HG03097 (cell line): ENCODE measurements at regions not wholly inside any gene's neighbourhood (a gene's known extent, or its start where the extent isn't known, plus 50 kb on each side); places are given as distances from the start of the nearest gene placed in this dataset.

Experiments
- ATAC-seq: cut with Tn5 transposase; IDR thresholded peaks from one replicate; pipeline ENCODE4 v1.9.1; 2021; ENCODE audit not compliant: unreplicated experiment, low FRiP score

GRCh38 chr14:98350213-98350612 lies 921.8 kb downstream of the BCL11B start:
- no peak for ATAC-seq

- ATAC-seq, result no peak
Measured at GRCh38 chr14:98364961-98365360, 907.0 kb downstream of the BCL11B start.

- ATAC-seq, result no peak
Measured at GRCh38 chr14:98366429-98366828, 905.6 kb downstream of the BCL11B start.

GRCh38 chr14:98368221-98368620 lies 903.8 kb downstream of the BCL11B start:
- ATAC-seq, result no peak

GRCh38 chr14:98368916-98369315 lies 903.1 kb downstream of the BCL11B start:
- no peak for ATAC-seq

GRCh38 chr14:98369344-98369743 lies 902.7 kb downstream of the BCL11B start:
- ATAC-seq, result no peak

- ATAC-seq, result no peak
Measured at GRCh38 chr14:98370352-98370751, 901.6 kb downstream of the BCL11B start.

GRCh38 chr14:98371141-98371540 lies 900.9 kb downstream of the BCL11B start:
- no peak for ATAC-seq

- no peak for ATAC-seq
Measured at GRCh38 chr14:98374136-98374535, 897.9 kb downstream of the BCL11B start.

- ATAC-seq, result no peak
Measured at GRCh38 chr14:98375566-98375965, 896.4 kb downstream of the BCL11B start.

GRCh38 chr14:98379830-98380229 lies 892.2 kb downstream of the BCL11B start:
- ATAC-seq, result no peak

- ATAC-seq, result no peak
Measured at GRCh38 chr14:98382662-98383061, 889.3 kb downstream of the BCL11B start.

GRCh38 chr14:98385851-98386250 lies 886.1 kb downstream of the BCL11B start:
- no peak for ATAC-seq

GRCh38 chr14:98391061-98391460 lies 880.9 kb downstream of the BCL11B start:
- ATAC-seq, result no peak

GRCh38 chr14:98393527-98393926 lies 878.5 kb downstream of the BCL11B start:
- no peak for ATAC-seq

- ATAC-seq, result no peak
Measured at GRCh38 chr14:98404811-98405210, 867.2 kb downstream of the BCL11B start.

GRCh38 chr14:98408024-98408555 lies 863.9 kb downstream of the BCL11B start:
- no peak for ATAC-seq

- ATAC-seq, result no peak
Measured at GRCh38 chr14:98408713-98409112, 863.3 kb downstream of the BCL11B start.

- ATAC-seq, result no peak
Measured at GRCh38 chr14:98411154-98411553, 860.8 kb downstream of the BCL11B start.

- ATAC-seq, result no peak
Measured at GRCh38 chr14:98412431-98412830, 859.6 kb downstream of the BCL11B start.

GRCh38 chr14:98415766-98416165 lies 856.2 kb downstream of the BCL11B start:
- ATAC-seq, result no peak

GRCh38 chr14:98417001-98417400 lies 855.0 kb downstream of the BCL11B start:
- no peak for ATAC-seq

- no peak for ATAC-seq
Measured at GRCh38 chr14:98428483-98428994, 843.5 kb downstream of the BCL11B start.
